ENCODE measurements at regions not wholly inside any gene's neighbourhood (a gene's known extent, or its start where the extent isn't known, plus 50 kb on each side); places are given as distances from the start of the nearest gene placed in this dataset.

DNA sequence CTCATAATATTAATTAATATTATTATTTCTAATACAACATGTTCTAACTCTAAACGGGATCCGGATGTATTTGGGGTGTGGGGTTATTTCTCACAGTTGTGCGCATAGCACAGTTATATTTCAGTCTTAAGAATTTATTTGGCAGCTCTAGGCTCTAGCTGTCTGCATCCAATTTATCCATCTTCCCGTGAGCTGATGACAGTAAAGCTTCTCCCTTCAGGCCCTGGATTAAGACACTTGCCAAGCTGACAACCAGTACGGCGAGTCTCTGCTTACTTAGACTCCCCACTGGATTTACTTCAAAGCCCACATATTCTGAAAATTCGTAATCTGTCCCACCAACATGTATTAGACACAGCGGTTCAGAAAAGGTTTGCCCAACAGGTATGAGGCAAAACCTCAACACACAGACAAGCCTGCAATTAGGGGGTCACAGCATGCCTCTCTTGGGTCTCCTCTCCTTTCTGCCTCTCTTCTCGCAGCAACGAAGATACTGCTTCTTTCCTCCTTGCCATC, 232.9 kb upstream of the TMTC1 start:
- TF ChIP-seq EZH2 (IDR thresholded peaks at IDR 0.05; ENCODE audit: borderline replicate concordance, insufficient read depth, low read depth, low read length, poor library complexity, severe bottlenecking): no peak
- TF ChIP-seq, protein P1, sequence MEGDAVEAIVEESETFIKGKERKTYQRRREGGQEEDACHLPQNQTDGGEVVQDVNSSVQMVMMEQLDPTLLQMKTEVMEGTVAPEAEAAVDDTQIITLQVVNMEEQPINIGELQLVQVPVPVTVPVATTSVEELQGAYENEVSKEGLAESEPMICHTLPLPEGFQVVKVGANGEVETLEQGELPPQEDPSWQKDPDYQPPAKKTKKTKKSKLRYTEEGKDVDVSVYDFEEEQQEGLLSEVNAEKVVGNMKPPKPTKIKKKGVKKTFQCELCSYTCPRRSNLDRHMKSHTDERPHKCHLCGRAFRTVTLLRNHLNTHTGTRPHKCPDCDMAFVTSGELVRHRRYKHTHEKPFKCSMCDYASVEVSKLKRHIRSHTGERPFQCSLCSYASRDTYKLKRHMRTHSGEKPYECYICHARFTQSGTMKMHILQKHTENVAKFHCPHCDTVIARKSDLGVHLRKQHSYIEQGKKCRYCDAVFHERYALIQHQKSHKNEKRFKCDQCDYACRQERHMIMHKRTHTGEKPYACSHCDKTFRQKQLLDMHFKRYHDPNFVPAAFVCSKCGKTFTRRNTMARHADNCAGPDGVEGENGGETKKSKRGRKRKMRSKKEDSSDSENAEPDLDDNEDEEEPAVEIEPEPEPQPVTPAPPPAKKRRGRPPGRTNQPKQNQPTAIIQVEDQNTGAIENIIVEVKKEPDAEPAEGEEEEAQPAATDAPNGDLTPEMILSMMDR (IDR thresholded peaks at IDR 0.05): no peak
